ENCODE measurements at regions not wholly inside any gene's neighbourhood (a gene's known extent, or its start where the extent isn't known, plus 50 kb on each side); places are given as distances from the start of the nearest gene placed in this dataset.

DNA sequence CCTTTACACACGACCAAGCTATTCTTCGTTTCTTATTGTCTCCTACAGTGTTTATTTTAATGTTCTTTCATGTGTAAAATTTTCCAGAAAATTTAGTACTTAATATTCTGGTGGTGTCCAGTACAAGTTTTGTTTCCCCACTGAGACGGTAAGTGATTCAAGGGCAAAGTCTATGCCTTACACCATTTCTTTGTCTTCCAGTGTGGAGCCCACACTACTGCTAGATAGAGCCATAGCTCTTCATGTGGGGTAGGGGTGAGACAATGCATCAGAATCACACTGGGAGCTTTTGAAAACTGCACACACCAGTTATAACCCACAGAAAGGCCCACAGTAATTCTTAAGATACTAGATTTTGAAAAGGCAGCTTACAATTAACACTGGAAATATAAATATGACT, 125.6 kb downstream of the TDRD15 start:
- TF ChIP-seq, protein P1, sequence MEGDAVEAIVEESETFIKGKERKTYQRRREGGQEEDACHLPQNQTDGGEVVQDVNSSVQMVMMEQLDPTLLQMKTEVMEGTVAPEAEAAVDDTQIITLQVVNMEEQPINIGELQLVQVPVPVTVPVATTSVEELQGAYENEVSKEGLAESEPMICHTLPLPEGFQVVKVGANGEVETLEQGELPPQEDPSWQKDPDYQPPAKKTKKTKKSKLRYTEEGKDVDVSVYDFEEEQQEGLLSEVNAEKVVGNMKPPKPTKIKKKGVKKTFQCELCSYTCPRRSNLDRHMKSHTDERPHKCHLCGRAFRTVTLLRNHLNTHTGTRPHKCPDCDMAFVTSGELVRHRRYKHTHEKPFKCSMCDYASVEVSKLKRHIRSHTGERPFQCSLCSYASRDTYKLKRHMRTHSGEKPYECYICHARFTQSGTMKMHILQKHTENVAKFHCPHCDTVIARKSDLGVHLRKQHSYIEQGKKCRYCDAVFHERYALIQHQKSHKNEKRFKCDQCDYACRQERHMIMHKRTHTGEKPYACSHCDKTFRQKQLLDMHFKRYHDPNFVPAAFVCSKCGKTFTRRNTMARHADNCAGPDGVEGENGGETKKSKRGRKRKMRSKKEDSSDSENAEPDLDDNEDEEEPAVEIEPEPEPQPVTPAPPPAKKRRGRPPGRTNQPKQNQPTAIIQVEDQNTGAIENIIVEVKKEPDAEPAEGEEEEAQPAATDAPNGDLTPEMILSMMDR (IDR thresholded peaks at IDR 0.05) = no peak
- TF ChIP-seq POLR2A (IDR thresholded peaks at IDR 0.05) = no peak
